GM12873 (cell line): ENCODE measurements at regions not wholly inside any gene's neighbourhood (a gene's known extent, or its start where the extent isn't known, plus 50 kb on each side); places are given as distances from the start of the nearest gene placed in this dataset.

ENCODE experiments used
- CTCF ChIP-seq: IDR thresholded peaks from 2 replicates; pipeline ENCODE4 v1.5.1; 2012; ENCODE audit warnings: low read depth, mild to moderate bottlenecking, moderate library complexity, low read length, control low read depth; ENCODE audit not compliant: insufficient read depth; ENCODE audit errors: missing control alignments

GRCh38 chr2:147094077-147094476 lies 750.8 kb upstream of the ACVR2A start:
- no peak for TF ChIP-seq CTCF

GRCh38 chr2:147092266-147092665 lies 752.6 kb upstream of the ACVR2A start:
- no peak for TF ChIP-seq CTCF

GRCh38 chr2:147091448-147091847 lies 753.4 kb upstream of the ACVR2A start:
- TF ChIP-seq CTCF: no peak

- TF ChIP-seq CTCF: no peak
Measured at GRCh38 chr2:147088871-147089270, 756.0 kb upstream of the ACVR2A start.

GRCh38 chr2:147086715-147087114 lies 758.1 kb upstream of the ACVR2A start:
- TF ChIP-seq CTCF: no peak

GRCh38 chr2:147083664-147084063 lies 761.2 kb upstream of the ACVR2A start:
- TF ChIP-seq CTCF: no peak

GRCh38 chr2:147082850-147083522 lies 761.8 kb upstream of the ACVR2A start:
- peak; percentile 86 for TF ChIP-seq CTCF
